ENCODE measurements at regions not wholly inside any gene's neighbourhood (a gene's known extent, or its start where the extent isn't known, plus 50 kb on each side); places are given as distances from the start of the nearest gene placed in this dataset.

DNA sequence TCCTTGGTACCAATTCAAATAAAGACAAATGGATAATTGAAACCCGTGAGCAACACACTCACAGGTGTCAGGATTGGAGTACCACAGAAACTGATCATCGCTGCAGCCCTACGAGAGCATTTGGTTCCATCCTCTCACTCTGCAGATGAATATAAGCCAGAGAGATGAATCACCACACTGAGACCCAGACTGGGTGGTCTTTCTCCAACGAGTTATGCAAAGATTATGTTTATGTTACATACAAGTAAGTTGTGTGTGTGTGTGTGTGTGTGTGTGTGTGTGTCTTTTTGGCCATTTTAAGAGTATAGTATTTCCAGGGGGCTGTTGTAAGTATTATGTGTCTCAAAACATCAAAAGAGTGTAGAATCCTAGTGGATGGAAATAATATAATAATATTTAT, 329.5 kb upstream of the ZFP42 start:
- no peak for TF ChIP-seq GATA3 (IDR thresholded peaks at IDR 0.05; ENCODE audit: low read depth, low read length)
- TF ChIP-seq GATA2 (IDR thresholded peaks at IDR 0.05; ENCODE audit: low read depth, low read length): no peak
